OCI-LY3 (cell line): ENCODE measurements at regions not wholly inside any gene's neighbourhood (a gene's known extent, or its start where the extent isn't known, plus 50 kb on each side); places are given as distances from the start of the nearest gene placed in this dataset.

Experiments
- EZH2phosphoT487 ChIP-seq: fragments of 200-600 bp; shearing (Covaris generic); IDR thresholded peaks from 2 replicates; pipeline ENCODE4 v1.6.1; 2018; ENCODE audit warnings: antibody characterized with exemption, mixed run types, low read depth
- TF ChIP-seq, protein P1 (sequence below): fragments of 200-600, 300-600 bp; sonication (generic); IDR thresholded peaks from 2 replicates; pipeline ENCODE4 v1.5.1; 2014; ENCODE audit warnings: antibody characterized with exemption, low read length, low read depth

DNA sequence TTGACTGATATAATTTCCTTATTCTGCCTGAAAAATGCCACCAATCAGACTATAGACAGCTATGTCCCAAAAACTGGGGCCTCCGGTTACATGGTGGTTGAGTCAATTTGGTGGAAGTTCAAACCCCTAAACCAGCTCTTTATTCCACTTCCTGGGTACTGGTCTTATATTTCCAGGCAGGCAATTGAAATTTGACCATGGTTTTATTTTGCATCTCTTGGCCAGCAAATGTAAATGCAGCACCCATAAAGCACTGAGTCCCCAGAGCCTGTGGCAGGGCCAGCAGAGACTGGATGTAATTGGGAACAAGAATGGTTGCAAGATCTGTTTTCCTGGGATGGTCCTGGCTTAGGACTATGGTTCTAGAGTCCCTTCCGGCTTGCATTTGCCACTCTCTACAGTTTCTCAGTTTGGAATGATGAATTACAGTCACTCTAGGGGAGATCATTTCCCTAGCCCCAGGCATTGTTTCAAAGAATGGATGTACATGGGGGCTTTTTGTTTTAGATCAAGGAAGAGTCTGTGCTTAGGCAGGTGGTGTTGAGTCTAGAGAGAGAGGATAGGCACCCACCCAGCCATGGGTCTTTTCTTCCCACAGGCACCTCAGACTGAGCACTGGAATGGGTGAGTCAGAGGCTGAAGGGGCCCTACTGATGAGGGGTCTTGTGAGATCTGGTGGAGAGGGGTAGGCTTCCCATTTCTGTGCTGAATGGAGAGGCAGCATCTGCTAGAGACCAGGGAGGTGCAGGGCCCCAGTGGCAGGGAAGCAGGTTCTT, 108.4 kb upstream of the CDC42EP3 start:
- TF ChIP-seq, protein P1, sequence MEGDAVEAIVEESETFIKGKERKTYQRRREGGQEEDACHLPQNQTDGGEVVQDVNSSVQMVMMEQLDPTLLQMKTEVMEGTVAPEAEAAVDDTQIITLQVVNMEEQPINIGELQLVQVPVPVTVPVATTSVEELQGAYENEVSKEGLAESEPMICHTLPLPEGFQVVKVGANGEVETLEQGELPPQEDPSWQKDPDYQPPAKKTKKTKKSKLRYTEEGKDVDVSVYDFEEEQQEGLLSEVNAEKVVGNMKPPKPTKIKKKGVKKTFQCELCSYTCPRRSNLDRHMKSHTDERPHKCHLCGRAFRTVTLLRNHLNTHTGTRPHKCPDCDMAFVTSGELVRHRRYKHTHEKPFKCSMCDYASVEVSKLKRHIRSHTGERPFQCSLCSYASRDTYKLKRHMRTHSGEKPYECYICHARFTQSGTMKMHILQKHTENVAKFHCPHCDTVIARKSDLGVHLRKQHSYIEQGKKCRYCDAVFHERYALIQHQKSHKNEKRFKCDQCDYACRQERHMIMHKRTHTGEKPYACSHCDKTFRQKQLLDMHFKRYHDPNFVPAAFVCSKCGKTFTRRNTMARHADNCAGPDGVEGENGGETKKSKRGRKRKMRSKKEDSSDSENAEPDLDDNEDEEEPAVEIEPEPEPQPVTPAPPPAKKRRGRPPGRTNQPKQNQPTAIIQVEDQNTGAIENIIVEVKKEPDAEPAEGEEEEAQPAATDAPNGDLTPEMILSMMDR = no peak
- TF ChIP-seq EZH2phosphoT487 = no peak
